ENCODE measurements at regions not wholly inside any gene's neighbourhood (a gene's known extent, or its start where the extent isn't known, plus 50 kb on each side); places are given as distances from the start of the nearest gene placed in this dataset.
"Not testable (repeated sequence)": the region's sequence is repeated elsewhere in the genome, so short reads cannot be mapped to it uniquely, and the experiment has no call there.

DNA sequence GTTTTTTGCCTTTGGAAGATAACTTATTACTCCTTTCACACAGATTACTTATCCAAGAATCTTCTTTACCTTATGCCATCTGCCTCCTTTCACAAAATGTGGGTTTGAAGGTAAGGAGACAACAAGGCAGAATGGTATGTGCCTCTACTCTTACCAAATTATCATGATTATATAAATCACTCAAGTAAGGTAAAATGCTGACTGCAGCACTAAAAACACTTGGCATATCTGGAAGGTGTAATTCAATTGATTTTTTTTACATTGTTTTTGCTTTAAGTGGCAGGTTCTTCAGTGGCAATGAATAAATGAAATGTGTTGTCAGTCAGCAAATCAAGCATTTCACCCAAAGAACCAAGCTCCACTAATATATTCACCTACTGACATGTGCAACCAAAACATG is 346.1 kb downstream of the OMA1 start:
- no peaks in the 10 kb centered on the region for H3K9me3 ChIP-seq (ENCODE audit: control insufficient read depth in 2 of 2, insufficient read depth in 1 of 2, low read depth in 1 of 2, low read length in 1 of 2)
- no peak overlapping the region for H3K27ac ChIP-seq (ENCODE audit: low read depth in 1 of 3, low read length in 2 of 3)
- no peak for FAIRE-seq
- H3K36me3 ChIP-seq (ENCODE audit: control insufficient read depth in 3 of 3, insufficient read depth in 2 of 3, low read depth in 1 of 3, low read length in 3 of 3), result no peaks in the 10 kb centered on the region
- DNase-seq, result no peak
- H3K4me1 ChIP-seq (ENCODE audit: control insufficient read depth in 3 of 3, insufficient read depth in 2 of 3, low read depth in 1 of 3, low read length in 2 of 3), result no peaks in the 10 kb centered on the region
- H3K27me3 ChIP-seq (ENCODE audit: control insufficient read depth in 3 of 3, insufficient read depth in 3 of 3, low read length in 3 of 3), result no peaks in the 10 kb centered on the region
- no peak overlapping the region for H3K4me3 ChIP-seq (ENCODE audit: low read depth in 1 of 3, low read length in 3 of 3)

DNA sequence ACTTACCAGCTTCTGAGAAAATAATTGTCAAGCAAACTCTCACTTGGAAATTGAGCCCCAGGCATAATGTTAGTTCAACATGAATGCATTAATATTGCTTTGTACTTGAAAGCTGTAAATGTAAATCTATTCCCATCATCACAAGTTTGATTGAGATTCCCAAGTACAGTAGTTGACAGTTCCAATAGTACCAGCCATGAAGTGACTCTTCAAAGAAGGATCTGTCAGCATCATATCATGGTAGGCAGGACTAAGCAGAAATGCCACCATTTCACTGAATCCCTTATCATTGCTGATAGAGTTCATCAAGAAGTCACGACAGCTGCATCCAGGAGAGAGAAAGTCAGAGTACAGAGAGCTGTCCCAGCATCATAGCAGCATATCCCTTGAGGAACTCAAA is 348.7 kb downstream of the OMA1 start:
- WGBS, 3 donors, result 37 to 75% (median 71%) methylated on average over 1 of the region's 1 CpG
- no peak overlapping the region for H3K27ac ChIP-seq (ENCODE audit: low read depth in 1 of 3, low read length in 2 of 3)
- H3K4me1 ChIP-seq (ENCODE audit: control insufficient read depth in 3 of 3, insufficient read depth in 2 of 3, low read depth in 1 of 3, low read length in 2 of 3), result no peaks in the 10 kb centered on the region
- no peaks in the 10 kb centered on the region for H3K9me3 ChIP-seq (ENCODE audit: control insufficient read depth in 2 of 2, insufficient read depth in 1 of 2, low read depth in 1 of 2, low read length in 1 of 2)
- no peaks in the 10 kb centered on the region for H3K27me3 ChIP-seq (ENCODE audit: control insufficient read depth in 3 of 3, insufficient read depth in 3 of 3, low read length in 3 of 3)
- no peak overlapping the region for H3K4me3 ChIP-seq (ENCODE audit: low read depth in 1 of 3, low read length in 3 of 3)
- H3K36me3 ChIP-seq (ENCODE audit: control insufficient read depth in 3 of 3, insufficient read depth in 2 of 3, low read depth in 1 of 3, low read length in 3 of 3), result no peaks in the 10 kb centered on the region
- DNase-seq (no peak), FAIRE-seq (no peak)

DNA sequence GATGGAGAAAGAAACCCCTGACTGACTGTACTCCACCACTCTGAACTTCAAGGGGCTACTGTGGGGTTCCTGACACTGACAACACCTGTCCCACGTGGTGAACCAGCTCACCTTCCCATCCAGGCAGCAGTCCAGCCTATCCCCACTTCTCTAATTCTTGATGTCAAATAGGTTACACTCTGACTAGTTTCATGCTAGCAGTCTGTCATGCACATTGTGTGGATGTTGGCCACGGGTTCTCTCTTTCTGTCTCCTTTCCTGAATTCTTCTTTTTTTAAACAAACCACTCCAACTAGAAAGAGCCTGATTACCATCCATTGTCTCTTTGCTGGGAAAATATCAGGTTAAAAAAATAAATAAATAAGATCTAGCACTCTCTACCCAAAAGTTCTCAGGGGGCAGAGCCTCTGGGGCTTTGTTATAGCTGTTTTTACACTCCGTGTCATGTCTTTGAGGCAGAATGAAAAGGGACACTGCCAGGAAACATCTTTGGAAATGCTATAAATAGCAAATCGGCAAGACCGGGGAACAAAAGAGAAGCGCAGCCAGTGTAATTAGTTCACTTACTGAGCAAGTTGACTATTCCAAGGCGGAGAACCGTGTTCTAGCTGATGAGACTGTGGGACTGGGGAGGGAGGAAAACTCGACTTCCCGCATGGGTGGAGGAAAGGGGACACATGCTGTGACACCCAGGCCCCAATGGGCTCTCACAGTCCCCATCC is 356.1 kb downstream of the OMA1 start:
- Histone ChIP-seq H3K4me3 (ENCODE audit: low read depth in 1 of 3, low read length in 3 of 3) (no peak overlapping the region), H3K4me1 (ENCODE audit: control insufficient read depth in 3 of 3, insufficient read depth in 2 of 3, low read depth in 1 of 3, low read length in 2 of 3) (no peaks in the 10 kb centered on the region), H3K27ac (ENCODE audit: low read depth in 1 of 3, low read length in 2 of 3) (no peak overlapping the region), H3K9me3 (ENCODE audit: control insufficient read depth in 2 of 2, insufficient read depth in 1 of 2, low read depth in 1 of 2, low read length in 1 of 2) (no peaks in the 10 kb centered on the region), H3K36me3 (ENCODE audit: control insufficient read depth in 3 of 3, insufficient read depth in 2 of 3, low read depth in 1 of 3, low read length in 3 of 3) (no peaks in the 10 kb centered on the region), H3K27me3 (ENCODE audit: control insufficient read depth in 3 of 3, insufficient read depth in 3 of 3, low read length in 3 of 3) (no peaks in the 10 kb centered on the region)
- WGBS, 3 donors, result 60 to 68% (median 64%) methylated on average over 10 of the region's 10 CpGs
- FAIRE-seq (no peak), DNase-seq (no peak)

DNA sequence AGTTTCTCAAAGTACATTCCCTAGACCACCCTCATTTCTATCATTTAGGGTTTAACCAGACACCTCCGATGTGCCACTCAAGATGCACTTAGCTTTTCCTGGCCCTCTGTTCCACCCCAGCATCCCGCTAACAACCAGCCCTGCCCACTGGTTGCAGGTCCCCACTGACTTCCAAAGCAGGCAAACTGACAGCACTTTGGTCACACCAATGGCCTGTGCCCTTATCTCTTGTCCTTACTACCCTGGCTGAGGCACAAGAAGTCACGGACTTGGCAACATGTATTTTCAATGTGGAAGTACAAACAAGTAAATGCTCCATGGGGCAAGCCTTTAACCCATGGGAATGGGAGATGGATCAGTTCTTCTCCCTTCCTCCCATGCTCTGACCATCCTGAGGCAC is 357.1 kb downstream of the OMA1 start:
- Histone ChIP-seq H3K27me3 (ENCODE audit: control insufficient read depth in 3 of 3, insufficient read depth in 3 of 3, low read length in 3 of 3) (no peaks in the 10 kb centered on the region), H3K4me3 (ENCODE audit: low read depth in 1 of 3, low read length in 3 of 3) (no peak overlapping the region), H3K36me3 (ENCODE audit: control insufficient read depth in 3 of 3, insufficient read depth in 2 of 3, low read depth in 1 of 3, low read length in 3 of 3) (no peaks in the 10 kb centered on the region), H3K4me1 (ENCODE audit: control insufficient read depth in 3 of 3, insufficient read depth in 2 of 3, low read depth in 1 of 3, low read length in 2 of 3) (no peaks in the 10 kb centered on the region), H3K27ac (ENCODE audit: low read depth in 1 of 3, low read length in 2 of 3) (no peak overlapping the region), H3K9me3 (ENCODE audit: control insufficient read depth in 2 of 2, insufficient read depth in 1 of 2, low read depth in 1 of 2, low read length in 1 of 2) (no peaks in the 10 kb centered on the region)
- DNase-seq (no peak), FAIRE-seq (no peak)
- 76 to 89% (median 86%) methylated on average over 3 of the region's 3 CpGs for WGBS, 3 donors

DNA sequence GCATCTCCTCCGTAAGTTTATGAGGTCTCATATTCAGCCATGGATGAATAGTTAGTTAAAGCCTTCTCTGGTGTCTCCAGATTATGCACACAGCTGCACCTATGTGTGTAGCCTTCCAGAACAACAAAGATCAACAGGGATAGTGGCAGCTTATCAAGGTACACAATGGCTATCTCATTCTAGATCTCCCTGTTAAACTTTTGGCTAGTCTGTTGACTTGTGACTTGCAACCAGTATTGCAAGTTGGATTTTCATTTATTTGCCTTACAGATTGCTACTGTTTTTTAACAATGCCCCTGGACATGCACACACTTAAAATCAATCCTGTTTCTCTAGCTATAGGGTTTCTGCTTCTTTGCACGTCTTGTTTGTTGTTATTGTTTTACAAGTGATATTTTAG is 363.2 kb downstream of the OMA1 start:
- FAIRE-seq (no peak), DNase-seq (no peak)
- Histone ChIP-seq H3K36me3 (ENCODE audit: control insufficient read depth in 3 of 3, insufficient read depth in 2 of 3, low read depth in 1 of 3, low read length in 3 of 3) (no peaks in the 10 kb centered on the region), H3K4me1 (ENCODE audit: control insufficient read depth in 3 of 3, insufficient read depth in 2 of 3, low read depth in 1 of 3, low read length in 2 of 3) (no peaks in the 10 kb centered on the region), H3K27me3 (ENCODE audit: control insufficient read depth in 3 of 3, insufficient read depth in 3 of 3, low read length in 3 of 3) (no peaks in the 10 kb centered on the region), H3K4me3 (ENCODE audit: low read depth in 1 of 3, low read length in 3 of 3) (no peak overlapping the region), H3K9me3 (ENCODE audit: control insufficient read depth in 2 of 2, insufficient read depth in 1 of 2, low read depth in 1 of 2, low read length in 1 of 2) (no peaks in the 10 kb centered on the region), H3K27ac (ENCODE audit: low read depth in 1 of 3, low read length in 2 of 3) (no peak overlapping the region)
- WGBS, 3 donors, result 28 to 52% (median 33%) methylated on average over 2 of the region's 2 CpGs

DNA sequence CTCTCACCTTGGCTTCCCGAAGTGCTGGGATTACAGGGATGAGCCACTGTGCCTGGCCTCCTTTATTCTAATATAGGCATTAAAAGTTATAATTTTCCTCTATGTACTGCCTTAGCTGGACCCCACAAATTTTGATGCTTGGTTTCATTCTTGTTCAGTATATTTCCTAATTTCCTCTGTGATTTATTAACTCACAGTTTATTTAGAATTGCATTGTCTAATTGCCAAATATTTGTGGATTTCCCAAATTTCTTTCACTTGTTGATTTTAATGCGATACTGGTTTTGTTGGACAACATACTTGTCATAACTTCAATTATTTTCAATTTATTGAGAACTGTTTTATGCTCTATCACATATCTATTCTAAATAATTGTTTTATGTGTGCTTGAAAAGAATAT is 366.0 kb downstream of the OMA1 start:
- no peak for DNase-seq
- no peak overlapping the region for H3K4me3 ChIP-seq (ENCODE audit: low read depth in 1 of 3, low read length in 3 of 3)

DNA sequence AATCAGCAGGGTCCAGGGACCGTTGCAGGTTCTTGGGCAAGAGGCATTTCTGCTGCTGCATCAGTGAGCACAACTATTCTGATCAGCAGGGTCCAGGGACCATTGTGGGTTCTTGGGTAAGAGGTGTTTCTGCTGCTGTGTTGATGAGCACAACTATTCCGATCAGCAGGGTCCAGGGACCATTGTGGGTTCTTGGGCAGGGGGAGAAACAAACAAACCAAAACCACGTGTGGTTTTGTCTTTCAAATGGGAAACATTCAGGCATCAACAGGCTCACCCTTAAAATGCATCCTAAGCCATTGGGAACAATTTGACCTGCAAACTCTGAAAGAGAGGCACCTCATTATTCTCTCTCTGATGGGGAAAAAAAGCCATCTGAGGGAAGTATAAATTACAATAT is 377.4 kb downstream of the OMA1 start:
- WGBS, 3 donors, result 48 to 68% (median 62%) methylated on average over 3 of the region's 3 CpGs
- FAIRE-seq; H3K9me3 ChIP-seq (ENCODE audit: control insufficient read depth in 2 of 2, insufficient read depth in 1 of 2, low read depth in 1 of 2, low read length in 1 of 2); H3K4me1 ChIP-seq (ENCODE audit: control insufficient read depth in 3 of 3, insufficient read depth in 2 of 3, low read depth in 1 of 3, low read length in 2 of 3); DNase-seq; H3K36me3 ChIP-seq (ENCODE audit: control insufficient read depth in 3 of 3, insufficient read depth in 2 of 3, low read depth in 1 of 3, low read length in 3 of 3); H3K4me3 ChIP-seq (ENCODE audit: low read depth in 1 of 3, low read length in 3 of 3); H3K27me3 ChIP-seq (ENCODE audit: control insufficient read depth in 3 of 3, insufficient read depth in 3 of 3, low read length in 3 of 3); H3K27ac ChIP-seq (ENCODE audit: low read depth in 1 of 3, low read length in 2 of 3): not testable (repeated sequence)

More for the DNA sequence above, 366.0 kb downstream of the OMA1 start:
- Histone ChIP-seq H3K4me1 (ENCODE audit: control insufficient read depth in 3 of 3, insufficient read depth in 2 of 3, low read depth in 1 of 3, low read length in 2 of 3) (no peaks in the 10 kb centered on the region), H3K27ac (ENCODE audit: low read depth in 1 of 3, low read length in 2 of 3) (no peak overlapping the region), H3K27me3 (ENCODE audit: control insufficient read depth in 3 of 3, insufficient read depth in 3 of 3, low read length in 3 of 3) (no peaks in the 10 kb centered on the region), H3K9me3 (ENCODE audit: control insufficient read depth in 2 of 2, insufficient read depth in 1 of 2, low read depth in 1 of 2, low read length in 1 of 2) (no peaks in the 10 kb centered on the region), H3K36me3 (ENCODE audit: control insufficient read depth in 3 of 3, insufficient read depth in 2 of 3, low read depth in 1 of 3, low read length in 3 of 3) (no peaks in the 10 kb centered on the region)
- FAIRE-seq, result no peak
- 69 to 76% (median 75%) methylated on average over 2 of the region's 2 CpGs for WGBS, 3 donors

DNA sequence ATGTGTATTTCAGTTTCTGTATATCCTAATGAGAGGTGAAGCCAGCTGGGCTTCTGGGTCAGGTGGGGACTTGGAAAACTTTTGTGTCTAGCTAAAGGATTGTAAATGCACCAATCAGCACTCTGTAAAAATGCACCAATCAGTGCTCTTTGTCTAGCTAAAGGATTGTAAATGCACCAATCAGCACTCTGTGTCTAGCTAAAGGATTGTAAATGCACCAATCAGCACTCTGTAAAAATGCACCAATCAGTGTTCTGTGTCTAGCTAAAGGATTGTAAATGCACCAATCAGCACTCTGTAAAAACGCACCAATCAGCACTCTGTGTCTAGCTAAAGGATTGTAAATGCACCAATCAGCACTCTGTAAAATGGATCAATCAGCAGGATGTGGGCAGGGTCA is 379.4 kb downstream of the OMA1 start:
- not testable (repeated sequence) for H3K9me3 ChIP-seq (ENCODE audit: control insufficient read depth in 2 of 2, insufficient read depth in 1 of 2, low read depth in 1 of 2, low read length in 1 of 2); H3K36me3 ChIP-seq (ENCODE audit: control insufficient read depth in 3 of 3, insufficient read depth in 2 of 3, low read depth in 1 of 3, low read length in 3 of 3); H3K27ac ChIP-seq (ENCODE audit: low read depth in 1 of 3, low read length in 2 of 3); H3K4me3 ChIP-seq (ENCODE audit: low read depth in 1 of 3, low read length in 3 of 3); H3K4me1 ChIP-seq (ENCODE audit: control insufficient read depth in 3 of 3, insufficient read depth in 2 of 3, low read depth in 1 of 3, low read length in 2 of 3); FAIRE-seq; H3K27me3 ChIP-seq (ENCODE audit: control insufficient read depth in 3 of 3, insufficient read depth in 3 of 3, low read length in 3 of 3); DNase-seq
- 94 to 100% (median 94%) methylated on average over 1 of the region's 1 CpG for WGBS, 3 donors

DNA sequence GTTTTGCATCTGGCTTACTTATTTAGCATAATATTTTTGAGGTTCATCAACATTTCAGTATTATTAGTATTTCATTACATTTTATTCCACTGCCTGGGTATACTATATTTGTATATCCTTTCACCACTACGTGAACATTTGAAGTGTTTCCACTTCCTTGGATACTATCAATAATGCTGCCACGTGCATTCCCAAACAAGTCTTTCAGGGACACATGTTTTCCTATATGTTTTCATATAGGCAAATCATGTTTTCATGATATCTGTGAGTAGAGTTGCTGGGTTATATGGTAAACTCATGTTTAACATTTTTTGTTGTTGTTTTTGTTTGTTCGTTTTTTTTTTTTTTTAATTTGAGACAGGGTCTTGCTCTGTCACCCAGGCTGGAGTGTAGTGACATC is 380.1 kb downstream of the OMA1 start:
- Histone ChIP-seq H3K4me1 (ENCODE audit: control insufficient read depth in 3 of 3, insufficient read depth in 2 of 3, low read depth in 1 of 3, low read length in 2 of 3) (no peaks in the 10 kb centered on the region), H3K4me3 (ENCODE audit: low read depth in 1 of 3, low read length in 3 of 3) (no peak overlapping the region), H3K27ac (ENCODE audit: low read depth in 1 of 3, low read length in 2 of 3) (no peak overlapping the region), H3K36me3 (ENCODE audit: control insufficient read depth in 3 of 3, insufficient read depth in 2 of 3, low read depth in 1 of 3, low read length in 3 of 3) (no peaks in the 10 kb centered on the region), H3K9me3 (ENCODE audit: control insufficient read depth in 2 of 2, insufficient read depth in 1 of 2, low read depth in 1 of 2, low read length in 1 of 2) (peaks cover 0 to 3% of the 10 kb centered on the region in 2 donors), H3K27me3 (ENCODE audit: control insufficient read depth in 3 of 3, insufficient read depth in 3 of 3, low read length in 3 of 3) (no peaks in the 10 kb centered on the region)
- DNase-seq (no peak), FAIRE-seq (no peak)
- 80 to 88% (median 85%) methylated on average over 3 of the region's 3 CpGs for WGBS, 3 donors

Measured in small intestine (tissue), 7 donors.